ENCODE measurements at regions not wholly inside any gene's neighbourhood (a gene's known extent, or its start where the extent isn't known, plus 50 kb on each side); places are given as distances from the start of the nearest gene placed in this dataset.

DNA sequence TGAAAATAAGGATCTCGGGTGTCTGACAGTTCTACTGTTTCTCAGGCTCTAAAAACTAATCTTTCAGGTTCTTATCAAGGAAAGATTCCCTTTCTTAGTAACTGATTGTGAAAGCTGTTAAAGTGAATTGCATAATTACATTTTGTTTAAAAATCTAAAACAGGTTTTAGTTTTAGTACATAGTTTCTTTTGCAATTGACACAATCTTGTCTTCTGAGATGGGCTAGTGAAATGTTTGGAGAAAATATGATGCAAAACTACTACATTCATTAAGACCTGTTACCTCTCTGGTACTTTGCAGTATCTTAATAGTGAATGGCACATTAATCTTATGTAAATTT, 298.4 kb downstream of the UTRN start:
- TF ChIP-seq POLR2AphosphoS5 (IDR thresholded peaks at IDR 0.05) (no peak), POLR2A (IDR thresholded peaks at IDR 0.05) (no peak), EP300 (IDR thresholded peaks at IDR 0.05) (no peak)
- TF ChIP-seq, protein P1, sequence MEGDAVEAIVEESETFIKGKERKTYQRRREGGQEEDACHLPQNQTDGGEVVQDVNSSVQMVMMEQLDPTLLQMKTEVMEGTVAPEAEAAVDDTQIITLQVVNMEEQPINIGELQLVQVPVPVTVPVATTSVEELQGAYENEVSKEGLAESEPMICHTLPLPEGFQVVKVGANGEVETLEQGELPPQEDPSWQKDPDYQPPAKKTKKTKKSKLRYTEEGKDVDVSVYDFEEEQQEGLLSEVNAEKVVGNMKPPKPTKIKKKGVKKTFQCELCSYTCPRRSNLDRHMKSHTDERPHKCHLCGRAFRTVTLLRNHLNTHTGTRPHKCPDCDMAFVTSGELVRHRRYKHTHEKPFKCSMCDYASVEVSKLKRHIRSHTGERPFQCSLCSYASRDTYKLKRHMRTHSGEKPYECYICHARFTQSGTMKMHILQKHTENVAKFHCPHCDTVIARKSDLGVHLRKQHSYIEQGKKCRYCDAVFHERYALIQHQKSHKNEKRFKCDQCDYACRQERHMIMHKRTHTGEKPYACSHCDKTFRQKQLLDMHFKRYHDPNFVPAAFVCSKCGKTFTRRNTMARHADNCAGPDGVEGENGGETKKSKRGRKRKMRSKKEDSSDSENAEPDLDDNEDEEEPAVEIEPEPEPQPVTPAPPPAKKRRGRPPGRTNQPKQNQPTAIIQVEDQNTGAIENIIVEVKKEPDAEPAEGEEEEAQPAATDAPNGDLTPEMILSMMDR (IDR thresholded peaks at IDR 0.05): no peak

Measured in suprapubic skin (tissue), 4 donors.